ENCODE measurements at regions not wholly inside any gene's neighbourhood (a gene's known extent, or its start where the extent isn't known, plus 50 kb on each side); places are given as distances from the start of the nearest gene placed in this dataset.

GRCh38 chr3:28868897-28869296 is 412.0 kb upstream of the RBMS3 start:
- H3K27me3 Mint-ChIP-seq (ENCODE audit: low read depth in 2 of 2), result no peaks in the 10 kb centered on the region
- H3K4me1 ChIP-seq (ENCODE audit: control insufficient read depth, insufficient read depth, low read length), result no peaks in the 10 kb centered on the region
- ATAC-seq (no peak), DNase-seq (no peak)
- WGBS (ENCODE audit: insufficient coverage), result 50% methylated on average over 1 of the region's 2 CpGs
- no peaks in the 10 kb centered on the region for H3K36me3 ChIP-seq (ENCODE audit: control insufficient read depth, insufficient read depth, low read length)
- H3K4me3 Mint-ChIP-seq, result no peak overlapping the region
- H3K4me3 ChIP-seq (ENCODE audit: low read length), result no peak overlapping the region
- no peaks in the 10 kb centered on the region for H3K4me1 Mint-ChIP-seq
- no peak overlapping the region for H3K27ac ChIP-seq (ENCODE audit: low read length)
- intact Hi-C loops (cut with micrococcal nuclease), result no loop called here
- no peaks in the 10 kb centered on the region for H3K9me3 ChIP-seq (ENCODE audit: control insufficient read depth, insufficient read depth, low read length)
- H3K27ac Mint-ChIP-seq, result no peak overlapping the region
- no peaks in the 10 kb centered on the region for H3K36me3 Mint-ChIP-seq
- TF ChIP-seq, protein P1, sequence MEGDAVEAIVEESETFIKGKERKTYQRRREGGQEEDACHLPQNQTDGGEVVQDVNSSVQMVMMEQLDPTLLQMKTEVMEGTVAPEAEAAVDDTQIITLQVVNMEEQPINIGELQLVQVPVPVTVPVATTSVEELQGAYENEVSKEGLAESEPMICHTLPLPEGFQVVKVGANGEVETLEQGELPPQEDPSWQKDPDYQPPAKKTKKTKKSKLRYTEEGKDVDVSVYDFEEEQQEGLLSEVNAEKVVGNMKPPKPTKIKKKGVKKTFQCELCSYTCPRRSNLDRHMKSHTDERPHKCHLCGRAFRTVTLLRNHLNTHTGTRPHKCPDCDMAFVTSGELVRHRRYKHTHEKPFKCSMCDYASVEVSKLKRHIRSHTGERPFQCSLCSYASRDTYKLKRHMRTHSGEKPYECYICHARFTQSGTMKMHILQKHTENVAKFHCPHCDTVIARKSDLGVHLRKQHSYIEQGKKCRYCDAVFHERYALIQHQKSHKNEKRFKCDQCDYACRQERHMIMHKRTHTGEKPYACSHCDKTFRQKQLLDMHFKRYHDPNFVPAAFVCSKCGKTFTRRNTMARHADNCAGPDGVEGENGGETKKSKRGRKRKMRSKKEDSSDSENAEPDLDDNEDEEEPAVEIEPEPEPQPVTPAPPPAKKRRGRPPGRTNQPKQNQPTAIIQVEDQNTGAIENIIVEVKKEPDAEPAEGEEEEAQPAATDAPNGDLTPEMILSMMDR (IDR thresholded peaks at IDR 0.05), result no peak
- H3K27me3 ChIP-seq (ENCODE audit: control insufficient read depth, insufficient read depth, low read length), result no peaks in the 10 kb centered on the region
- peaks cover 10 to 12% of the 10 kb centered on the region in 2 donors for H3K9me3 Mint-ChIP-seq

- H3K27ac ChIP-seq (ENCODE audit: low read length), result no peak overlapping the region
- H3K36me3 ChIP-seq (ENCODE audit: control insufficient read depth, insufficient read depth, low read length), result no peaks in the 10 kb centered on the region
- Mint-ChIP-seq H3K4me3 (no peak overlapping the region), H3K9me3 (peaks cover 5 to 12% of the 10 kb centered on the region in 2 donors), H3K27me3 (ENCODE audit: low read depth in 2 of 2) (no peaks in the 10 kb centered on the region), H3K4me1 (no peaks in the 10 kb centered on the region), H3K27ac (no peak overlapping the region), H3K36me3 (peaks cover 9% of the 10 kb centered on the region)
- no peaks in the 10 kb centered on the region for H3K4me1 ChIP-seq (ENCODE audit: control insufficient read depth, insufficient read depth, low read length)
- ATAC-seq (no peak), DNase-seq (no peak)
- intact Hi-C loops (cut with micrococcal nuclease), result no loop called here
- 80% methylated on average over 1 of the region's 1 CpG for WGBS (ENCODE audit: insufficient coverage)
- H3K4me3 ChIP-seq (ENCODE audit: low read length), result no peak overlapping the region
- TF ChIP-seq, protein P1 (IDR thresholded peaks at IDR 0.05), result no peak
- no peaks in the 10 kb centered on the region for H3K27me3 ChIP-seq (ENCODE audit: control insufficient read depth, insufficient read depth, low read length)
- no peaks in the 10 kb centered on the region for H3K9me3 ChIP-seq (ENCODE audit: control insufficient read depth, insufficient read depth, low read length)
Observed at GRCh38 chr3:28877912-28878311, 403.0 kb upstream of the RBMS3 start.

- no peaks in the 10 kb centered on the region for H3K4me1 Mint-ChIP-seq
- 43% methylated on average over 1 of the region's 1 CpG for WGBS (ENCODE audit: insufficient coverage)
- H3K36me3 Mint-ChIP-seq, result no peaks in the 10 kb centered on the region
- H3K9me3 ChIP-seq (ENCODE audit: control insufficient read depth, insufficient read depth, low read length), result no peaks in the 10 kb centered on the region
- no peak overlapping the region for H3K27ac Mint-ChIP-seq
- DNase-seq (no peak), ATAC-seq (no peak)
- TF ChIP-seq, protein P1 (IDR thresholded peaks at IDR 0.05), result no peak
- H3K4me1 ChIP-seq (ENCODE audit: control insufficient read depth, insufficient read depth, low read length), result no peaks in the 10 kb centered on the region
- H3K4me3 Mint-ChIP-seq, result no peak overlapping the region
- H3K4me3 ChIP-seq (ENCODE audit: low read length), result no peak overlapping the region
- peaks cover 3 to 5% of the 10 kb centered on the region in 2 donors for H3K9me3 Mint-ChIP-seq
- H3K27me3 Mint-ChIP-seq (ENCODE audit: low read depth in 2 of 2), result no peaks in the 10 kb centered on the region
- no peak overlapping the region for H3K27ac ChIP-seq (ENCODE audit: low read length)
- intact Hi-C loops (cut with micrococcal nuclease), result no loop called here
- H3K27me3 ChIP-seq (ENCODE audit: control insufficient read depth, insufficient read depth, low read length), result peaks cover 2% of the 10 kb centered on the region
- no peaks in the 10 kb centered on the region for H3K36me3 ChIP-seq (ENCODE audit: control insufficient read depth, insufficient read depth, low read length)
Observed at GRCh38 chr3:28890373-28890772, 390.5 kb upstream of the RBMS3 start.

DNA sequence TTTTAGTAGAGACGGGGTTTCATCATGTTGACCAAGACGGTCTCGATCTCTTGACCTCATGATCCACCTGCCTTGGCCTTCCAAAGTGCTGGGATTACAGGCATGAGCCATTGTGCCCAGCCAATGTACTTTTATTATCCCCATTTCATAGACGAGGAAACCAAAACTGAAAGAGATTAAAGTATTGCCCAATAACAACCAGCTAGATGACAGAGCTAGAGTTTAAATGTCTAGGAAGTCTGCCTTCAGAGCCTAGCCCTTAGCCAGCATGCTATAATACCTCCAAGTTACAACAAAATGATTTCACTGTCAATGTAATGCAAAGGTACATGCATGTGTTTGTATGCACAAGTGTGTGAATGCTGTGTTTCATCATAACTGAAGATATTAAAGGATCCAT is 389.4 kb upstream of the RBMS3 start:
- Mint-ChIP-seq H3K36me3 (no peaks in the 10 kb centered on the region), H3K4me1 (no peaks in the 10 kb centered on the region), H3K4me3 (no peak overlapping the region), H3K27ac (no peak overlapping the region), H3K9me3 (peaks cover 3 to 4% of the 10 kb centered on the region in 2 donors), H3K27me3 (ENCODE audit: low read depth in 2 of 2) (no peaks in the 10 kb centered on the region)
- Histone ChIP-seq H3K27me3 (ENCODE audit: control insufficient read depth, insufficient read depth, low read length) (peaks cover 1% of the 10 kb centered on the region), H3K36me3 (ENCODE audit: control insufficient read depth, insufficient read depth, low read length) (no peaks in the 10 kb centered on the region), H3K27ac (ENCODE audit: low read length) (no peak overlapping the region), H3K9me3 (ENCODE audit: control insufficient read depth, insufficient read depth, low read length) (no peaks in the 10 kb centered on the region), H3K4me1 (ENCODE audit: control insufficient read depth, insufficient read depth, low read length) (no peaks in the 10 kb centered on the region), H3K4me3 (ENCODE audit: low read length) (no peak overlapping the region)
- intact Hi-C loops (cut with micrococcal nuclease), result no loop called here
- WGBS (ENCODE audit: insufficient coverage), result 96% methylated on average over 3 of the region's 4 CpGs
- TF ChIP-seq, protein P1 (IDR thresholded peaks at IDR 0.05), result no peak
- ATAC-seq (no peak), DNase-seq (no peak)
